BJ (cell line): ENCODE measurements at regions not wholly inside any gene's neighbourhood (a gene's known extent, or its start where the extent isn't known, plus 50 kb on each side); places are given as distances from the start of the nearest gene placed in this dataset.

Experiments used
- CTCF ChIA-PET: fragments of 350-600 bp; formaldehyde crosslinking; extraction: SDS; loops from one replicate; lab custom pipeline; 2021; ENCODE audit warnings: antibody characterized with exemption, inconsistent platforms; lab: Yijun Ruan, JAX
- POLR2A ChIA-PET: fragments of 300-600 bp; sonication (Branson Sonifier 250); formaldehyde crosslinking; extraction: SDS; loops from one replicate; lab custom pipeline; 2021; ENCODE audit warnings: antibody characterized with exemption; lab: Charles Lee
- DNase-seq: peaks from one replicate; pipeline ENCODE4 v3.0.0-alpha.2; 2011; ENCODE audit warnings: low read depth
- H3K27me3 ChIP-seq: 2 replicates; pipeline ENCODE4 v1.6.0; 2011; ENCODE audit warnings: low read length; ENCODE audit not compliant: control insufficient read depth, insufficient read depth
- H3K36me3 ChIP-seq: 2 replicates; pipeline ENCODE4 v1.5.1; 2011; ENCODE audit warnings: low read length; ENCODE audit not compliant: control insufficient read depth, insufficient read depth
- H3K4me3 ChIP-seq: 2 replicates; pipeline ENCODE4 v1.5.1; 2011; ENCODE audit warnings: low read depth, mild to moderate bottlenecking, control low read depth, low read length
- CTCF ChIP-seq: IDR thresholded peaks from 2 replicates; pipeline ENCODE4 v1.5.1; 2011; ENCODE audit warnings: low read depth, mild to moderate bottlenecking, control low read depth, inconsistent platforms, low read length, moderate library complexity; ENCODE audit not compliant: insufficient read depth

- ChIA-PET POLR2A (no interaction called here), CTCF (interaction anchor here (1.6 kb wide), 1 partner anchor 8 kb away, joined by 4 read pairs; no protein-coding TSS in a partner anchor)
- DNase-seq, result no peak
- no peaks in the 10 kb centered on the region for H3K36me3 ChIP-seq
- H3K4me3 ChIP-seq, result no peak overlapping the region
- H3K27me3 ChIP-seq, result peaks cover 3% of the 10 kb centered on the region
- TF ChIP-seq CTCF, result no peak
These were observed 60.8 kb downstream of the GCNT4 start for GRCh38 chr5:74991522-74991921.

- Histone ChIP-seq H3K27me3 (peaks cover 3% of the 10 kb centered on the region), H3K36me3 (no peaks in the 10 kb centered on the region), H3K4me3 (no peak overlapping the region)
- DNase-seq, result no peak
- CTCF ChIA-PET, result no interaction called here
- TF ChIP-seq CTCF, result no peak
- POLR2A ChIA-PET, result no interaction called here
These were observed 62.2 kb downstream of the GCNT4 start for GRCh38 chr5:74990194-74990593.

GRCh38 chr5:74988273-74988983, 63.9 kb downstream of the GCNT4 start:
- ChIA-PET POLR2A (no interaction called here), CTCF (interaction anchor here (0.7 to 0.8 kb wide), 2 partner anchors 20 to 1041 kb away, joined by 3 to 4 read pairs; no protein-coding TSS in a partner anchor)
- DNase-seq, result no peak
- no peak for TF ChIP-seq CTCF
- Histone ChIP-seq H3K36me3 (no peaks in the 10 kb centered on the region), H3K27me3 (no peaks in the 10 kb centered on the region), H3K4me3 (no peak overlapping the region)

GRCh38 chr5:74978345-74978744, 74.0 kb downstream of the GCNT4 start:
- no peak for TF ChIP-seq CTCF
- POLR2A ChIA-PET, result no interaction called here
- DNase-seq, result no peak
- CTCF ChIA-PET, result no interaction called here
- Histone ChIP-seq H3K27me3 (no peaks in the 10 kb centered on the region), H3K36me3 (no peaks in the 10 kb centered on the region), H3K4me3 (no peak overlapping the region)

GRCh38 chr5:74977471-74977870, 74.9 kb downstream of the GCNT4 start:
- CTCF ChIA-PET, result no interaction called here

More at GRCh38 chr5:74977471-74977870, 74.9 kb downstream of the GCNT4 start:
- DNase-seq, result no peak
- Histone ChIP-seq H3K36me3 (no peaks in the 10 kb centered on the region), H3K27me3 (no peaks in the 10 kb centered on the region), H3K4me3 (no peak overlapping the region)
- POLR2A ChIA-PET, result no interaction called here
- TF ChIP-seq CTCF, result no peak
